HG03159 (cell line): ENCODE measurements at regions not wholly inside any gene's neighbourhood (a gene's known extent, or its start where the extent isn't known, plus 50 kb on each side); places are given as distances from the start of the nearest gene placed in this dataset.

Source experiments
- ATAC-seq: cut with Tn5 transposase; IDR thresholded peaks from one replicate; pipeline ENCODE4 v1.9.1; 2021; ENCODE audit warnings: mild to moderate bottlenecking, moderate library complexity; ENCODE audit not compliant: unreplicated experiment

- no peak for ATAC-seq
Measured at GRCh38 chr17:31593806-31594205, 202.3 kb downstream of the RAB11FIP4 start.

DNA sequence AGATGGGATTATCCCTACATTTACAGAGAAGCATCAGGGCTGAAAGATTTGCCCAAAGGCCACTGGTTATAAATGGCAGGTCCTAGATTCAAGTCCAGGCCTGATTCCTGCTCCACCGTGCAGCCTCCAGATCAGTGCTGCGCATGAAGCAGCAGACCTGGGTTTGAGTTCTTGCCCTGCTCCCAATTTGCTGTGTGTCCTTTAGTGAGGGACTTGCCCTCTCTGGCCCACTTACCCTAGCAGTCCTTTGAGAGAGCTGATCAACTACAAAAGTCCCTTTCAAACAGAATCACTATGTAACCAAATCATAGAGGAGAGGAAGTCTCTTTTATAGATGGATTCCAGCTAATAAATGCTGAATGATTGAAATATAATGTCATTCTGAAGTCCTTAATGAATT lies 200.4 kb downstream of the RAB11FIP4 start:
- ATAC-seq = no peak

- no peak for ATAC-seq
Measured at GRCh38 chr17:31588512-31588911, 197.0 kb downstream of the RAB11FIP4 start.

DNA sequence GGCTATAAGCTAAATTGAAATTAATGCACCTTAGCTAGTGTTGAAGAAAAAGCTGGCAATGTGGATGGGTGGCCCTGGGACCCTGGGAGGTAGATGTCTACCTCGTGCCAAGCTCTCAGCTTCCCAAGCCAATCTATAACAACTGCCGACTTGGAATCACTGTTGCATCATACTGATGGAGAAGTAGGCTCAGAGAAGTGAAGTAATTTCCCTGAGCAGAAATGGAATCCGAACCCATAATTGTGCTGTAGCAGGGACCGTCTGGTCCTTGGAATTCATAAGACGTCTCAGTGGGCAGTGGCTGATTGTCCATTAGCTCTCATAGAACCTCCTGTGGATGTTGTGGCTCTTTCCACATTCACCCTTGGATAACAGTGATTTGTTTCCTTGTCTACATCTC lies 196.6 kb downstream of the RAB11FIP4 start:
- ATAC-seq = no peak
